ENCODE measurements at regions not wholly inside any gene's neighbourhood (a gene's known extent, or its start where the extent isn't known, plus 50 kb on each side); places are given as distances from the start of the nearest gene placed in this dataset.
"Not testable (repeated sequence)": the region's sequence is repeated elsewhere in the genome, so short reads cannot be mapped to it uniquely, and the experiment has no call there.

DNA sequence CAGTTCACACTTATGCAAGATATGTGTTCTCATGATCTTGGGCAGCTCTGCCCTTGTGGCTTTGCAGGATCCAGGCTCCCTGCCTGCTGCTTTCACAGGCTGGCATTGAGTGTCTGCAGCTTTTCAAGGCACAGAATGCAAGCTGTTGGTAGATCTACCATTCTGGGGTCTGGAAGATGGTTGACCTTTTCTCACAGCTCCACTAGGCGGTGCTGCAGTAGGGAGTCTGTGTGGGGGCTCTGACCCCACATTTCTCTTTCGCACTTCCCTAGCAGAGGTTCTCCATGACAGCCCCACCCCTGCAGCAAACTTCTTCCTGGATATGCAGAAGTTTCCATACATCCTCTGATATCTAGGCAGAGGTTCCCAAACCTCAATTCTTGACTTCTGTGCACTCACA, 500.5 kb downstream of the BRINP3 start:
- DNase-seq: no peak

- DNase-seq: no peak
These were observed 494.3 kb downstream of the BRINP3 start for GRCh38 chr1:189983166-189983890.

DNA sequence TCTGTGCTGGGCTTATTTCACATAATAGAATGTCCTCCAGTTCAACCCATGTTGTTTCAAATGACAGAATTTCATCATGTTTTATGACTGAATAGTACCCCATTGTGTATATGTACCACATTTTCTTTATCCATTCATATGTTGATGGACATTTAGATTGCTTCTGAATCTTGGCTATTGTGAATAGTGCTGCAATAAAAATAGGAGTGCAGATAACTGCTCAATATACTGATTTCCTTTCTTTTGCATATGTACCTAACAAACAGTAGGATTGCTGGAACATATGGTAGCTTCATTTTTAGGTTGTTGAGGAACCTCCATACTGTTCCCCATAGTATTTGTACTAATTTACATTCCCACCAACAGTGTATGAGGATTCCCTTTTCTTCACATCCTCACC, 491.1 kb downstream of the BRINP3 start:
- DNase-seq: no peak

GRCh38 chr1:189987509-189987908, 490.2 kb downstream of the BRINP3 start:
- DNase-seq: no peak

DNA sequence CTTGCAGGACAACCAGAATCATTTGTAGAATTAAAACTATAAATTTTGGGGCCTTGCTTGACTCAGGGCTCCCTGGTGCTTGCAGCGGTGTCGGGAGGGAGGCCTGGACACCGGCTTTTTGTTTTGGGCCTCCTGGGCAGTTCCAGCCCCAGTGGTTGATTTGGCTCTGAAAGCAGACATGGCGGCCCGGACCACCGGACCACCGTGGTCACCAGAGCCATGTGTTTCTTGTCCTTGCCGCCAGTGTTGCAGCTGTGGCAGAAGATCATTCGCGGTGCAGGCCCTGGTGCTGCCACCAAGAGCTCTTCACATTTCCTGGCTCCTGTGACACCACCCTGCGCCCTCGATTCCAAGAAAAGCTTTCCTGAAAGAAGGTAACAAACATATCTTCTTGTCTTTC, 484.8 kb downstream of the BRINP3 start:
- no peak for DNase-seq

DNA sequence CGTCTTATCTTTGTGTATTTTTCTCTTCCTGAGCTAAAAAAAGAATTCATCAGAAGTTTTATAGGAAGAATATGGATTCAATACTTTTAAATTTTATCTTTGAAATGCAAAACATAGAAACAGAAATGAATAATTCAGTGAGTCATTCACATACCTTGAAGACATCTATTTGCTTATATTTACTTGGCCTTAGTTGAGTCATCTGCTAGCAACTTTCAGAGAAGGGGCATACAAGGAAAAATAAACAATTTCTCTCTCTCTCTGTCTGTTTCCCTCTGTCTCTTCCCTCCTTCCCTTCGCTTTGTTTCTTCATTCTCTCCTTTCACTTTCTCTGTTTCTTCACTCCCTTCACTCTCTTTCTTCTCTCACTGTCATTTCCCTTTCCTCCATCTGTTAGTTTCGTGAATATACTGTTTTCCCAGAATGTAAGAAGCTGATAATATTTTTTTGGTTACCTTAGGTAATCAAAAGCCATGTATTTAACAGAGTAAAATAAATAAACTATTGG, 477.2 kb downstream of the BRINP3 start:
- DNase-seq: no peak

DNA sequence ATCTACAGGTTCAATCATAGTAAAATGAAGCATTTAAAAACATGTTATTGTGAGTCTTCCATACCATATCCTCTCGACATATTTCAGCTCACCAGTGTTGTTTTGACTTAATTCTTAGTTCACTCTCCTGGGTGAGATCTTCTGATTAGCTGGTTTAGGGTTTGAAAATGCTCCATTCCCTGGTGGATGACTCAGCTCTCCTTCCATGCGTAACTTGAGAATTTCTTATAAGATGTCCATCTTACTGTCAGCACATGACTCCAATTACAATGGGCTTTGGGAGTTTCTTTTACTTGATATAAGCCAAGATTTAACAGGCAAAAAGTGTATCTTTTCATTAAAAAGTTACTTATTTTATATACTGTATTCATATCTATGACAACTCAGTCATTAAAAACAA, 476.5 kb downstream of the BRINP3 start:
- no peak for DNase-seq

- DNase-seq: no peak
These were observed 474.3 kb downstream of the BRINP3 start for GRCh38 chr1:190003376-190003775.

GRCh38 chr1:190011585-190011984, 466.1 kb downstream of the BRINP3 start:
- DNase-seq: no peak

DNA sequence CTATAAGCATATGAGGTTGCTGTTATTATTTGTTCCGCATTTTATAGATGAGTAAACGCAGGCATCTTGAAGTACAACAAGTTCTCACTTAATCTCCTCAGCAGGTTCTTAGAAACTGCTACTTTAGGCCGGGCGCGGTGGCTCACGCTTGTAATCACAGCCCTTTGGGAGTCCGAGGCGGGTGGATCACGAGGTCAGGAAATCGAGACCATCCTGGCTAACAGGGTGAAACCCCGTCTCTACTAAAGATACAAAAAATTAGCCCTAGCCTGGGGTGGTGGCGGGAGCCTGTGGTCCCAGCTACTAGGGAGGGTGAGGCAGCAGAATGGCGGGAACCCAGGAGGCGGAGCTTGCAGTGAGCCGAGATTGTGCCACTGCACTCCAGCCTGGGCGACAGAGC, 458.5 kb downstream of the BRINP3 start:
- DNase-seq: not testable (repeated sequence)

DNA sequence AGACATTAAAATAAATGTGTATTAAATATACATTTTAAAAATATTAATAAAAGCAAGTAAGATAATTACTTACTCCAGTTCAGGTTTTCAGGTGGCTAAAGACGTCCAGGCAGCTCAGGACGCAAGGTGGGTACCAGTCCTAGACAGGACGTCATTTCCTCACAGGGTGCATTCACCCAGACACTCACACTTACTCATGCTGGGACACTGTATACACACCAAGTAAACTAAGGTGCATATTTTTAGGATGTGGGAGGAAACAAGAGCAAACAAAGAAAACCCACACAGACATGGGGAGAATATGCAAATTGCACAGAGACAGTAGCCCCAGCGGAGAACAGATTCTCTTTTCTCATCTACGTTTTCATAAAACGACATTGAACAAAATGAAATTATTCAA, 457.9 kb downstream of the BRINP3 start:
- no peak for DNase-seq

DNA sequence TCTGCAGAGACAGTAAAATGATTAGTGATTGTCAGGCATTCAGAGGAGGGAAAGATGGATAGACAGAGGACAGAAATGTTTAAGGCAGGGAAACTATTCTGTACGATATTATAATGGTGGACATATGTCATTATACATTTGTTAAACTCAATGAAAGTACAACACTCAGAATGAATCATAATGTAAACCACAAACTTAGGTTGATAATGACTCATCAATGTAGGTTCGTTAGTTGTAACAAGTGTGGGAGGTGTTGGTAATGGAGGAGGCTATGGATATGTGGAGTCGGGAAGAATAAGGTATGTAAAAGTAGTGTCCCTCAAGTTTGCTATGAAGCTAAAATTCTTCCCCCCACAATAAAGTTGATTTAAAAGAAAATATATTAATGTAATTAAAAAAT, 455.0 kb downstream of the BRINP3 start:
- no peak for DNase-seq

- no peak for DNase-seq
These were observed 448.2 kb downstream of the BRINP3 start for GRCh38 chr1:190029441-190029840.

DNA sequence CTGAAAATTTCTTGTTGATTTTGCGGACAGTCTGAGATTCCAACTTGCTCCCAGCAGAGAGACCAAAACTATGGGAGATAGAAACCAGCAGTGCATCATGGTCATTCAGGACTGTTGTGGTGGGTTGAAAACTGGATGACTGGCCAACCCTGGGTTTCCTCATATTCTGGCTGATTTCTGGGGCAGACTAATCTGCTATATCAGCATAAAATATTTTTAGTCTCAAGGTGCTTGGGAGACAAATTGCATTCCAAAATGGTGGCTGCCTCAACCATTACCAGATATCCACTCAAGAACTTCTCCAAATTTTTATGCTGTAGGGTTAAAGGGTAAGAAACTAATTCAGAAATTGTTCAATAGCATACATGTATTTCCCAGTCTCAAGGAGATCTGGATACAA, 434.0 kb downstream of the BRINP3 start:
- no peak for DNase-seq

GRCh38 chr1:190046231-190046630, 431.4 kb downstream of the BRINP3 start:
- DNase-seq: no peak
